ENCODE measurements at regions not wholly inside any gene's neighbourhood (a gene's known extent, or its start where the extent isn't known, plus 50 kb on each side); places are given as distances from the start of the nearest gene placed in this dataset.

GRCh38 chr5:25851301-25851700, 1187.1 kb downstream of the CDH9 start:
- H3K27ac ChIP-seq (ENCODE audit: insufficient read length, low read depth, low read length): no peak overlapping the region
- H4K20me1 ChIP-seq (ENCODE audit: control insufficient read depth, insufficient read depth, insufficient read length): no peaks in the 10 kb centered on the region
- TF ChIP-seq CTCF (conservative IDR thresholded peaks at IDR 0.05): no peak
- no peaks in the 10 kb centered on the region for H3K79me2 ChIP-seq (ENCODE audit: insufficient read depth, low read length)
- no peak overlapping the region for H3K18ac ChIP-seq (ENCODE audit: insufficient read length, low read depth, low read length)
- H3K4me1 ChIP-seq (ENCODE audit: insufficient read depth, low read length): no peaks in the 10 kb centered on the region
- H3K27me3 ChIP-seq (ENCODE audit: insufficient read depth, low read length): no peaks in the 10 kb centered on the region
- H3K14ac ChIP-seq (ENCODE audit: insufficient read depth, low read length): no peak overlapping the region
- Mint-ChIP-seq H3K9me3 (no peaks in the 10 kb centered on the region), H3K36me3 (ENCODE audit: insufficient read depth in 1 of 3, low read depth in 3 of 3) (no peaks in the 10 kb centered on the region; a peak in 1 of 7 replicates), H3K4me1 (peaks cover 0 to 12% of the 10 kb centered on the region in 2 experiments; a peak in 2 of 4 replicates), H3K27ac (0 out of 7 replicates have a peak overlapping the region, but pooled peaks of 1 of the 3 experiments have one; percentile 59), H3K27me3 (ENCODE audit: low read depth) (no peaks in the 10 kb centered on the region), H3K4me3 (no peak overlapping the region)
- no peak overlapping the region for H3K4ac ChIP-seq (ENCODE audit: low read depth, low read length)
- no peak overlapping the region for H2AK5ac ChIP-seq (ENCODE audit: insufficient read length, low read length)
- no peak overlapping the region for H4K5ac ChIP-seq (ENCODE audit: insufficient read length, low read depth, low read length)
- no peak overlapping the region for H4K8ac ChIP-seq (replicated peaks; ENCODE audit: insufficient read length, low read depth, low read length)
- H3K56ac ChIP-seq (ENCODE audit: insufficient read length, low read depth, low read length): no peak overlapping the region
- no peaks in the 10 kb centered on the region for H3K9me3 ChIP-seq (ENCODE audit: control insufficient read depth, low read depth, low read length)
- no peak overlapping the region for H2AFZ ChIP-seq (ENCODE audit: low read length)
- H3K79me1 ChIP-seq (ENCODE audit: insufficient read depth, low read depth, low read length, poor library complexity, severe bottlenecking): no peaks in the 10 kb centered on the region
- H3K23me2 ChIP-seq (ENCODE audit: insufficient read length, low read depth, low read length, poor library complexity, severe bottlenecking): no peaks in the 10 kb centered on the region
- no peak overlapping the region for H3K9ac ChIP-seq (ENCODE audit: extremely low read depth, insufficient read length, low read length)
- WGBS (ENCODE audit: extremely low coverage, insufficient read length, low lambda C conversion rate): no CpG with 5 or more reads among the region's 9 CpGs
- no peak overlapping the region for H3K23ac ChIP-seq (ENCODE audit: insufficient read length, low read depth, low read length)
- no peak for DNase-seq
- H3T11ph ChIP-seq (ENCODE audit: low read length): no peak overlapping the region
- H2BK15ac ChIP-seq (ENCODE audit: low read depth, low read length): no peak overlapping the region
- no peak overlapping the region for H2BK12ac ChIP-seq (ENCODE audit: insufficient read length, low read depth, low read length)
- H2BK120ac ChIP-seq (ENCODE audit: low read depth, low read length, poor library complexity, severe bottlenecking): no peak overlapping the region
- H2BK5ac ChIP-seq (ENCODE audit: insufficient read length, low read length): no peak overlapping the region
- H2BK20ac ChIP-seq (ENCODE audit: low read depth, low read length, poor library complexity, severe bottlenecking): no peak overlapping the region
- H3K4me2 ChIP-seq (ENCODE audit: insufficient read depth, insufficient read length, low read length): no peak overlapping the region
- no peak overlapping the region for H4K91ac ChIP-seq (ENCODE audit: insufficient read length, low read depth, low read length)
